ENCODE measurements at regions not wholly inside any gene's neighbourhood (a gene's known extent, or its start where the extent isn't known, plus 50 kb on each side); places are given as distances from the start of the nearest gene placed in this dataset.

DNA sequence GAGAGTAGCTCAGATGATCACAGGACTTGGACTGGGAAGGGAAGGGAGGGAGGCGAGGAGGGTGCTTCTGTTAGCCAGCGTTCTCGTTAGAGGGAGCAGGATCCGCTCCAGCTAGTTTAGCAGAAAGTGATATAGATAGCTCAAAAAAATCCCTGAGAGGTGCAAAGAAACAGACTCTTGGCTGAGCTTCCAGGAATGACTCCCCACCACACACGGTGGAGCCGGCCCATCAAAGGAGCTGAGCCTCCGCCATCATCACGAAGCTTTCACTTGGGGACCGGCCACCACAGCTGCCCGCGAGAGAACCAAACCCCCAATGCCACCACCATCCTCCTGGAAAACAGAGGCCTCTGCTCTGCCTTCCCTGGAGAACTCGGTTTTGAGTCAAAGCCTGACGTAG, 124.6 kb upstream of the BCL2L14 start:
- DNase-seq: no peak

DNA sequence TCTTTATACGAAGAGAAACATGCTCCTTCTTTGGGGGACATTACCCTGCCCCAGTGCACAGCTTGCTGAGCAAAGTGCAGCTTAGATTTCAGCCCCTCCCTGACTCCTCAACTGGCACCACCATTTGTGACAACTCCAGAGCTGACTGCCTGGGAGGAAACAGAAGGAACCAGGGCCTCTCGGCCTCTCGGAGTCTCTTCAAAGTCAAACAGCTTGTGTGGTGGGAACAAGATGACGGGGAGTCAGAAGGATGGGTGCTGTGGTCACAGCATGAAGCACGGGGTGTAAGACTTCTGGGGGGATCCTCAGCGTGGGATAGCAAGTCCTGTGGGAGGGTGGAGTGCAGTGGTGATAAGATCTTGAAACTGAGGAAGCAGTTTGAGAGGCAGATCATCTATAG, 123.5 kb upstream of the BCL2L14 start:
- DNase-seq: no peak

DNA sequence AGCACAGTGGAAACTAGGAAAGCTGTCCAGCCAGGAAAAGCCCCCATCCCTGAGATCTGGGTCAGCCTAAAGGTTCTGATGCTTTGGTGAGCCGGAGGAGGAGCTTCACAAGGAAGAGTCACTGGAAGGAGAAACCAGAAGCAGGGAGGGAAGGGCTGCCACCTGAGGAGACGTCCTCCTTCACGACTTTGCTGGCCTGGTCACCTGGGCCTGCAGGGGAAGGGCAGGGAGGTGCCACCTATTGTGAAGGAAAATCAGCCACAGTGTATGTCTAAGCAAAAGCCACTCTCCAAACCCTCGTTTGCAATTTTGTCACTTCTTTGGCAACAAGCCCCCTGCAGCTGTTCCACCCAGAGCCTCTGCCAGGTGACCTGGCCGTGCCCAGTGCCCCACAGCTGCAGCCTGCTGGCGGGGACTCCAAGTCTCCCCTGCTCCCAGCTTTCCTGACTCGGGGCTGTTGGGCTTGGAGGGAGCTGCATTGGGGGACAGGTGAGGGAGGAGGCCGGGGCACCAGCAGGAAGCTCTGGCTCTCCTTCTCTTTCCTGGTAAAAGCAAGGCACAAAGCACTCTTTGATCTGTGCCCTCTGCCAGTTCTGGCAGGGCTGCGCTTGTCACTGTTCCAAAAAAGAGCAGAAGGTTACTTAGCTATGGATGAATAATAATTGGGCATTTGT, 120.9 kb upstream of the BCL2L14 start:
- no peak for DNase-seq

DNA sequence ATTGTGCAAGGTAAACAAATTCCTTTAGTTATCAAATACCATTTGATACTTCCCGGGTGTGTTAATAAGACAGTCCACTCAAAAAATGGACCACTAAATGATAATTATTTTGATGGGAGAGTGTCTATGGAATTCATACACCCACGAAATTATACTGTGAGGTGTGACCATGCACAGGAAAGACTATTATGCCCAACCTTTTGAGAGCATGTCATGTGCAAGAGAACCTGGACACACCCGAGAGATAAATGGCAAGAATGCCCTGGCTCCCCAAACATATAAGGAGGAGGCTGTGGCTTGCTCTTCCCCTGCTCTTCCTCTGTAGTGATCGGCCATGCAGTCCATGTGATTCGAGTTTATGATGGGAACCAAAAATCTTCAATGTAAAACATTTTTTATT, 119.5 kb upstream of the BCL2L14 start:
- DNase-seq: no peak

DNA sequence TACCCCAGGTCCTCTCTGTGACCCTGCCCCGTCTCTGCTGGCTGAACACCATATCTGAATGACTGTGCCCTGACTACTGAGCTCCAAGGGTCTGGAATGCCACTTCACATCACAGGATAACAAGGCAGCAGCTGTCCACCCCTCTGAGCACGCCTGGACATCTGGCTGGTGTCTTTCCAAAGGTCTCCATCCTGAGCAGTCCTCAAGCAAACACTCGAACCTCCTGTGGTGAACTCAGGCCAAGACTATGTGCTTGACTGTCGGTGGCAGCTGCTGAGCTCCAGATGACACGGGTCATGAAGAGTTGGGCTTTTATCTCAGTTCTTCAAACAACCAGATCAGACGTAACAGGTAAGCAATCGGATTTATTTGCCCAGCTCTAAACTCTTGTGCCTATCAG, 117.2 kb upstream of the BCL2L14 start:
- no peak for DNase-seq

DNA sequence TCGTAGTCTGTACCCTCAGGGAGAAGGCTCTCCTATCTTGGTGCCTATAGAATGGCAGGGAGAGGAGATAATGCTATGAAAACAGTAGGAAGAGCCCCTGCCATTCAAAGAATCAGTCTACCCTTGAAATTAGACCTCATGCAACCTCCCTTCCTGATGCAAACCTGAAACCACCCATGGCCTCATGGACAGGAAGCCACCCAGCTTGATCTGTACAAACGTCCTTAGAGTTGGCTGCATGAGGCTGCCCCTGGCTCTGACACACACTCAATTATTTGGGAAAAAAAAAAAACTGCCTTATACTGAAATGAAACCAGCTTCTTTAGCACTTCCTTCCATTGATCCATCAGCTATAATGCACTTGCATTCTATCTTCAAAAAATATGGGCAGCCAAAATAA, 116.6 kb upstream of the BCL2L14 start:
- DNase-seq: no peak

DNA sequence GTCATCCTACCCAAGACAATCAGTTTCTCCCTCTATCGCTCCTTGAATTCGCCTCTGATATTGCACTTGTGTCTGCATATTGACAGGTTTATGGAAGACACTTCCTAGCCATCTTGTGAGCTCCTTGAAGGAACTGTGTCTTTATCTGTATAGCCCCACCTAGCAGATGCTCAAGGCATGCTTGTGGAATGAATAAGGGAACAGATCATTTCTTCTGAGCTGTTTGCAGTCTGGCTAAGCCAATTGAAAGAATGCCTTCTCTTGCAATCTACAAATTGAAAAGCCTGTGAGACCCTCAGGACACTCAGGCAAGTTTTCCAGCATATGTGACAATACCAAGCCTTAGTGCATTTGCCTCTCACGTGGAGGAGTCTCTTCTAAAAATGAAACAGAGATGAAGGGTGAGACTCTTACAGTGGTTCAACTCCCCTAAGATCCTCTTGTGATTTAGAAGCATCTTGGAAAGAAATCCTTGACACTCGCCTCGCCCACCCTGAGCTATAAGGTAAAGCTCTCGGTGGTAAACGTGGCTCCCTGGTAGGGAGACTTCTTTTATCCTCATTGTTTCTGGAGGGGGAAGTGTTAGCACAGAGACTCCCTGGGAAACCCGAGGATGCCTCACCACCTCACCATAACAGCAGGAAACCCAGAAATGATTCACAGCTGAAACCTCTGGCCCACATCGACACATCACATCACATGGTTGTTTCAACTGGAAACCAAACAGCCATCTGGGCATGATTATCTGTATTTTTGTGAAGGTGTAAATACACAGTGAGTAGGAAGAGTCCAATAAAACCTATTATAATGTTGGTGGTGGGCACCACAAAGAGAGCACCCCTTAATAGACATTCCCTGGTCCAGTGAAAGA, 112.3 kb upstream of the BCL2L14 start:
- DNase-seq: peak; percentile 12 to 47

DNA sequence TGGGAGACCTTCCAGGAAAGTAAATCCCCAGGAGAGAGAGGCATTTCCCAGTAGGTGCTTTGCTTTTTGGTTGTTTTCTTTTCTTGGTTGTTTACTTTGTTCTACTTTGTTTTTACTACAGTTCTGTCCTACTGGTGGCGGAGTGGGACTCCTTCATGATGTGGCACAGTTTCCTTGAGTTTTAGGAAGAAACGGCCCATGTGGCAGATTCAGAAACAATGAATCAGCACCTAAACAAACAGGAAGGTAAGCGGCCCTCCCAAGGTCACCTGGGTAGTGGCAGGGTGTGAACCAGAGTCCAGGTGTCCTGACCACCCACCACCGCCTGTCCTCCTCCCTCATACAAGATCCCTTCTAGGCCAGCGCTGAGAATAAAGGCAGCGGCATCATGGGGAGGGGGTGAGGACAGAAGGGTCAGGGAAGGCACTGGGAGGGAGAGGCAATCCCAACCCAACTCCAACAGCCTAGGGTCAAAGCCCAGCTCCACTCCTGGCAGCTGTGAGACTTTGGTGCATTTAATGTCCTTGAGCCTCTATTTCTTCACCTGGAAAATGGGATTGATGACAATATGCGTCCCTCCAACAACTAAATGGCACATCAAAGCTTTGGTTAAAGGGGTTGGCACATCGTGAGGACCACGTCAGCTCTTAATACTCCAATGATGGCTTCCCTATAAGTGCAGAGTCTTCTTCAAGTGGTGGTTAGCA, 111.5 kb upstream of the BCL2L14 start:
- DNase-seq: no peak

DNA sequence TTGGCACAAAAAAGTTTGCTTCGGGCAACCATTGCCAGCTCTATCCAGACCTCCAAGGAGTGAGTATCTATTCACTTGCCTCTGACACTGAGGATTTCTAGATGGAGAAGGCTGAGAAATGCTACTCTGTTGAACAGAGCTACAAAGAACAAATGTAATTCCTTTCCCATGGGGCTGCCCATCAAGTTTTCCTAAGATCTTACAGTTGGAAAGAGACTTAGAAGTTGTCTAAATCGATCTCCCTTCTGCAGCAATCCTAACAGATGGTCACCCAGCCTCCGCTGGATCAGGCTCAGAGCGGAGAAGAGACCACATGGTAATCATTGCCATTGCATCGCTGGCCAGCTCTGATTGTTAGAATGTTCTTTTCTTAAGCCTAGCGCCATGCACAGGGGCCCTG, 110.1 kb upstream of the BCL2L14 start:
- DNase-seq: no peak

DNA sequence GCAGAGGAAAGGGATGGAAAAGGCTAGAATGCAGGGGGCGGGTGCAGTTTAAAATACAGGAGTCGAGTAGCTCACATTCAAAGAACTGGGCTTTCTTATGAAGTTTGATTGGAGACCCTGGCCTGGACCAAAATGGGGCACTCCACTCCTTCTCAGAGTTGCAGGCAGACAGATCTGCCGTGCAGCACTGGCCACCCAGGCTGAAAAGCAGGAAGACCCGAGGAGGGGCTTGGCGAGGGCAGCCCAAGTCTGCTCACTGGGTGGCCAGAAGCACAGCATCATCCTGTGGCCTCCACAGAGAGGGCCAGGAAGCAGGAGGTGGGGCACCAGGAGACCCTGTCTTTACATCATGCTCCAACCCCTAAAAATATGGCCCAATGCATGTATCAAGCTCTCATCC, 109.1 kb upstream of the BCL2L14 start:
- no peak for DNase-seq

DNA sequence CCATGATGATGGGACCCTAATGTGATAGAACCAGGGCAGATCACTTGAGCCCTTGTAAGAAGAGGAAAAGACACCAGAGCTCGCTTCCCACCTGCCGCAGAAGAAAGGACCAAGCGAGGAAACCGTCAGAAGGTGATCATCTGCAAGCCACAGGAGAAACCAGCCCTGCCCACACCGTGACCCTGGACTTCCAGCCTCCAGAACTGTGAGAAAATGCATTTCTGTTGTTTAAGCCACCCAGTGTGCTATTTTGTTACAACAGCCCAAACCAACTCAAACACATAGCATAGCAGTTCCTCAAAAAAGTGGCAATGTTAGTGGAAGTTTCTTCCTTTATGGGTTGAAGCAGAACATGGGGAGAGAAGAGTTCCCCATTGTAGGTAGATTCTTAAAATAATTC, 107.9 kb upstream of the BCL2L14 start:
- no peak for DNase-seq

DNA sequence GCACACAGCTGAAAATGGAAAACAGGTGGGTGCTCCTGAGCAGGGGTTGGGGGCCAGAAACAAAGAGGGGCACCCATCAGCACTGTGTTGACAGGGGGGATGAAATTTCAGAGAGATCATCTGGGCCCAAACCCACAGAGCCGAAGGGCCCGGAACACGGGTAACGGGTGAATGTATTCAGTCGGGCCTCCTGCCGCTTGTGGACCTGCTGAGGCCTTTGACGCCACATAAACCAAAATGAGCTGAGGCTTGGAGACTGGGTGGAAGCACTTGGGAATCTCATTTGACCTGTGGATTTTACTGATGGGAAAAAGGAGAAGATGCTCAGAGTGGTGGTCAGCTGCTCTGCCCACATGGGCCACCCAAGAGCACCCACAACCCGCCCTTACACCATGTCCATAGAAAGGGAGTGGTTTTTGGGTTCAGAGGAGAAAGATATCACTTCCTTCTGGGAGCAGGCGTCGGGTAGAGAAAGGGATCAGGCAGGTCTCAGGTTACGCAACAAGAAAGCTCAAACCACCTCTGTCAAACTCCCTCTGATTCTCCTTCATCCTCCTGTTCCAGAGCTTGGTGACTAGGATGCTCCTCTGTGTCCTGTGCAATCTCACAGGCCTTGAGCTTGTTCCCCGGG, 106.8 kb upstream of the BCL2L14 start:
- no peak for DNase-seq

DNA sequence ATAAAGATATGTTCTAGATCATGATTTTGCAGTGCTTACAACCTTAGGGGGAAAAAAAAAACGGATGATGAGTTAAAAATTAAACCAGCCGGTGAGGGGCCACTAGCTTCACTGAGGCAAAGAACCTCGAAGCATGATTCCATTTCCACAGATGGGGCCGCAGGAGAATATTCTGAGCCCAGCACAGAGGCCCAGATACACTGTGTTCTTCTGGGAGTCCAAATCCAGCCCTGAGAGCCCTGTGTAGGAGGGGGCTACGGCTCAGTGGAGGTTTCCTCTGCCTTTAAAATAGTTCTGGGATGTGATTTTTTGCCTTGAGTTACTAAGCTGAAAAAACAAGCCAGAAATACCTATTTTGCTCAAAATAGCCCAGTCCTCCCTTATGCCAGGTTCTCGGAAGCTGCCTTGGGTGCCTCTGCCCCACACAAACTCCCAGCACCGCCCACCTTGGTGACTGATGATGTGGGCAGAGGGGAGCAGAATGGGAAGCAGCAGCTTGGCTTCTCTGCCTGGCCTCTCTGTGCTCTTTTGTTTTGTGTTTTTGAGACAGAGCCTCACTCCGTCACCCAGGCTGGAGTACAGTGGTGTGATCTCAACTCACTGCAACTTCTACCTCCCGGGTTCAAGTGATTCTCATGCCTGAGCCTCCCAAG, 105.4 kb upstream of the BCL2L14 start:
- DNase-seq: no peak

DNA sequence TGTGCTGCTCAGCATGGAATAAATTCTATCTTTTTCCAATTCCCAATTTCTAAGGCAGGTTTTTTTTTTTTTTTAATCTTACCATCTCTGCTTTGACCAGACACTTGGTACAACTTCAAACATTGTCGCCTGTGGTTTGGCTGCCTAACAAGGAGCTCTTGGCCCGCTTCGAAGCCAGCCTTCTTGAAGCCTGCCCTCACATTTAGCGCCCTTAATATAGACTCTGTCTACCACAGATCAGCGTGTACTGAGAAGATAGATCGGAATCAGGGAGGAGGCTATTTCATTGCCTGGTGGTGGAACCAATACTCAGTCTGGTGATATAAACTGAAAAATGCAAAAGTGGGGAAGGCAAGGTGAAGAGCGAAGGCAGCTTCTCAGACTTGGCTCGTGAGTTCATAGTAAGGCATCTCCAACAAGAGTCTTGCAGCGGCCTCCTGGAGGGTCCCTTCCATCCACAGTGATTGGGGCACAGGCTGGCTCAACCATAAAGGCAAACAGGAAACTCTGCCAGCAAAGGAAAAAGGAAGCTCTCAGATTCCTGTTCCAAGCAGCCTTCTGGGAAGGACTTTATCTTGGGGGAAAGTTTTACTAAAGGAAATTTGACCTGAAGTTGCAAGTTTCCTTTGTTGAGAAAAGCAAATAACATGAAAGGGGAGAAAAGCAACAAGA, 103.2 kb upstream of the BCL2L14 start:
- DNase-seq: no peak

DNA sequence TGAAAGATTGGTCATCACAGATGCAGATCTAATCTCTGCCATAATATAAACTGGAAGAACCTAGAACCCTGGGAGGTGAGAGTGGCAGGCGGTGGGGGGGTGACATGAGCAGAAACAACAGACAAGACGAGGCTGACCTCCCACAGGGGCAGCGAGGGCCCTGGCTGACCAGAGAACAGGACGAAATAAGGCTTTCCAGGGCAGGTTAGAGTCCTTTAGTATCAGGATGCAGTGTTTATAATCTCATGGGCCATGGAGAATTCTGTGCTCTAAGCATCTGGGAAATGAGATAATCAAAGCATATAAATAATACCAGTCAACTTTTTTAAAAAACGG, 102.7 kb upstream of the BCL2L14 start:
- DNase-seq: no peak

DNA sequence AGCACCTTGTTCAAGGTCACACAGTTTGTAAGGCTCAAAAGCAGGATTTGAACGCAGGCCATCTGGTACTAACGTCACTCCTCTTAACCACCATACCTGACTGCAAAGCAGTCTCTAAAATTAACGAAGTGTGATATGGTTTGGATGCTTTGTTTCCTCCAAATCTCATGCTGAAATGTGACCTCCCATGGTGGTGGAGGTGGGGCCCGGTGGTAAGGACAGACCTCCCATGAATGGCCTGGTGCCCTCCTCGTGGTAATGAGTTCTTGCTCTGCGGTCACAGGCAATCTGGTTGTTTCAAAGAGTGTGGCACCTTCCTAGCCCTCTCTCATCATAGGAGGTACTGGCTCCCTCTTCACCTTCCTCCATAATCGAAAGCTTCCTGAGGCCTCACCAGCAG, 102.2 kb upstream of the BCL2L14 start:
- DNase-seq: no peak

DNA sequence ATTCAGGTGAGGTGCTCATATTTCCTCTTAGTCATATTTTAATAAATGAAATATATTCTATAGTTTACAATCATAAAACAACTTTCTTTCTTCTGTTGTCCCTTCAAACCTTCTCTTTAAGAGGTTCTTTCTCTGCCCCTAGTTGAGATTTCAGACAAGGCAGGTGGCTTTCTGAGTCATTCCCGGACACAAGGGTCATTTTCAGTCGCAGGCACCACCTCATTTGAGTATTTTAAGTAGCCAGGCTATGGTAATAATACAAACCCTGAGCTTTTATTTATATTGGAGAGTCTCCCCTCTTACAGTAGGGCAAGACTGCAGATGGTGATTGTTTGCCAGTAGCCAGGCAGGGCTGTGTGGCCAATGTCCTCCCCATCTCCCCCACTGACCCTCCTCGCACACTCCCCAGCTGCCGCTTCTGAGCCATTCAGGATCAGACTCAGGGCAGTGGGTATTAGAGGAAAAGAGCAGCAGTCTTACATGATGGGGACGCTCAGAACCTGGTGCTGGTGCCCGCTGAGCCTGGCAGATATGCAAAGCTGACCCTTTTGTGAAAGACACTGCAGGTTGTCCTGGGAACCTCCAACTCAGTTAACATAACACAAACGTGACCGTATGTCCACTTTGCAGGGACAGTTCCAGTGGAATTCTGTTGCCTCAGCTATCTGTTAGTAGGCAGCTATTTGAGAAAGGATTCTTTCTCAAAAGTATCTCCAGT, 101.1 kb upstream of the BCL2L14 start:
- no peak for DNase-seq

DNA sequence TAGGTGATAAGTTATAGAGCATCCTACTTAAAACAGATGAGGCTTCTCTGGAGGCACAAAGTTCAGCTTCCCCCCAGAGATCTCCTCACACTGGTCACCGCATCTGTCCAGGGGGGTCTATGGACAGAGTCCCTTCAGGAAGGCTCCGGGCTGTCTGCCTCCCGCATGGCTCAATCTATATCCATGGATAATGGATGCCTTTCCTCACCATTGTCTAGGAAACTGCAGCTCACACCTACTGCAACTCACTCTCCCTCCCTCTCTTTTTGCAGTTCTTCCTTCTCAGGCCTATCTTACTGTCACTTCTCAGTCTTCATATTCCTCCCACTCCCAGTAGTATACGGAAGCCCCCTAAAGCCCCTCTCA, 100.6 kb upstream of the BCL2L14 start:
- no peak for DNase-seq

DNA sequence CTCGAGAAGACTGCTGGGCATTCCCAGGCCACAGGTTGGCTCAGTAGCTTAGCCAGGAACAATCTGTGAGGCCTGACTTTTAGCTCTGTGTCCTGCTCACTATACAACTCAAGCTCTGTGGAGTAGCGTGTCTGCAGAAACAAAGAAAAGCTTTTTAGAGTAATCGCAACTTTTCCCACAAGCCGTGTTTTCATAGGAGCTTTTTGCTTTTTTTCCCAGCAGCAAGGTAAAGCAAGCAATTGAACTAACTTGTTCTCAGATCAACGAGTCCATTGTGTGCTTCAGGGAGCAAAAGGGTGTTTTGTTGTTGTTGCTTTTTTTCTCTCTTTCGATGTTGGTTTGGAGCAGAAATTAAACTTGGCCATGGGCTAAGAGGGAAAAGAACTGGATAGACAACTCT, 97.3 kb upstream of the BCL2L14 start:
- DNase-seq: no peak

DNA sequence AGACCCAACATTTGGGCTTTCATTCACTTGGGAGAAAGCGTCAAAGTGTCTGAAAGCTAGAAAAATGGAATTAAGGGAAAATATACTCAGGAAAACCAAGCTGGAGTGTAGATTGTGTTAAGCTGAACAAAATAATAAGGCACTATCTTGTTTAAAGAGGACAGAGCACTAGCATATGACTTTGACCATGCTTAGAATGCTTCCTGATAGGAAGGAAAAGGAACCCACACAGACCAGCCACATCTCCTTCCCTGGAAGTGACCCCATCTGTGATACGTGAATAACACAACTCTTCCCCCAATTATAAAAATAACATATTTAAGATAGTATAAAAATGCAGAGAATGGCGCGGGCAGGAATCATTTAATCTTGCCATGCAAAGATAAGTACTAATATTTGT, 94.7 kb upstream of the BCL2L14 start:
- no peak for DNase-seq

DNA sequence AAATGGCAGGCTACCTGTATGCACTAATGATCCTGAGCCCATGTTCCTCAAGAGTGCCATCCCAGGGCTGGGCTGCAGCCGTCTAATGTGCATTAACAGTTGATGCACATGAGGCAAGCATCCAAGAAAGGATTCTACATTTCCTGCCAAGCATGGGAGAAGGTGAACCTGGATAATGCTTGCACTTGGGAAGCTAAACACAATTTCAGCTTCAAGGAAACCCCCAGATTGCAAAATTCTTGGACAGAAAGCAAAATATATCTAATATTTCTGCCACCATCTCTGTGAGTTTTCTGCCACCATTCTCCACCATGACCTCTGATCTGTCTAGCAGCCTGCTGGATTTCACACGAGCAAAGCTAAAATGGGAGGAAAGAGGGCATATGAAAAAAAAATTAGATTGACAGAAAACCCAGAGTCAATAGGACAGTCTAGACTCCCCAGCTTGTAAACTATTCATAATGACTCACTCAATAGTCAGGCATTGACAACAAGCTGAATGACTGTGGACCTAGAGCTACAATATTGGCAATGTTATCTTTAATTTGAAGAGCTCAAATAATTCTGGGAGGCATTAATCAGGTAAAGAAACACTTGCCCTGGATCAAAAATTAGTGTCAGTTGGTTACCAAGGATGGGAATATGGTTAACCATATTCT, 91.9 kb upstream of the BCL2L14 start:
- DNase-seq: no peak
